ENCODE measurements at regions not wholly inside any gene's neighbourhood (a gene's known extent, or its start where the extent isn't known, plus 50 kb on each side); places are given as distances from the start of the nearest gene placed in this dataset.

DNA sequence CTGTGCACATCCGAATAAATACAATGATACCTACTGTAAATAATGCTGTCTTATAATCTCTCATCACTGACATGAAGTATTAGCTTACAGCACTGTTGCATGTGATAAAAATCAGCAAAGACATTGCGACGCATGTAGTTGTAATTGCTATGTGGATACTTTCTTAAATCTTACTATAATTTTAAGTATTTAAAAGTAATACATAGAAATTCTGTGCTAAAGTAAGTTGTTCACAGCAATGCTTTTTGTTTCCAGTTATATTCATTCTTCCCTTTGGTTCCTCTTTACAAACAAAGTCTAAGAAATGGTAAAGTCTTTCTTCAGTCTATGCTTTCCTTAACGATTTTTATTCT is 113.7 kb upstream of the DGKB start:
- Histone ChIP-seq H3K27ac (ENCODE audit: low read length) (no peak overlapping the region), H3K36me3 (ENCODE audit: control insufficient read depth, insufficient read depth, low read length) (no peaks in the 10 kb centered on the region), H3K27me3 (ENCODE audit: control insufficient read depth, insufficient read depth, low read length) (no peaks in the 10 kb centered on the region), H3K4me1 (ENCODE audit: control insufficient read depth, insufficient read depth, low read length) (peaks cover 2% of the 10 kb centered on the region; the same call in 1 of the 2 replicates), H3K4me3 (ENCODE audit: low read length) (no peak overlapping the region), H3K9me3 (ENCODE audit: control insufficient read depth, insufficient read depth, low read length) (no peaks in the 10 kb centered on the region)
- WGBS (ENCODE audit: insufficient coverage, insufficient read length), result no CpG with 5 or more reads among the region's 4 CpGs
- no peak for DNase-seq (ENCODE audit: low read depth, low spot score)

DNA sequence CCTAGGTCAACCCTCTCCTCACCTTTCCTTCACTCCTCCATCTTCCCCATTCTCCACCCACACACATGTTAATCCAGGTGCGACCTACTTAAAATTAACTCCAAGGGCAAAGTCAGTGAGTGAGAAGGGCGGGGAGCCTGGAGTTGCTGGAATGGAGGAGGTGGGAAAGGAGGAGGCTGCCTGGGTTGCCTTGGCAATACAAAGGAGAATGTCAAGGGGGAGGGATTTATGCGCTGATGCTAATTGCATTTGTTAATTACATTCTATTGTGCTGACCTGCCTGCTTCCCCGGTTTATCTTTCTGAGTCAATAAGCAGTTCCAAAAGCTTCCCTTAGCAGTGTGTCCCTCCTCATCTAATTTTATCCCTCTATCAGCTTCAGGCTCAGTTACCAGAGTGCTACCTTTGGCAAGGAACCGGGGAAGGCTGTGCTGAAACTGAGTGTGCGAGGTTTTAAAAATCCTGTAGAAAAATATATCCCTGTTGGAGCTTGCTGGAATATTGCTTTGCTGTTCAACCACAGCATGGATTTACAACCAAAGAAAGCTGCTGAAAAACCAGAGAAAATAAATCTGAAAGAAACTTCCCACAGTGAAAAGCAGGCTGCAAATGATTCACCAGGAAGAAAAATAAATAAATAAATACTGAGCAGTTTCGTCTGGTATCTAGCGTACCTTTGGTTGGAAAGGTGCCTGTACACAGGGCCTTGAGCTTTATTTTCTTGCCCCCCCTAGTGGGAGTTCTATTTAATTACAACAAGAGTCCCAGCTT is 113.2 kb upstream of the DGKB start:
- no peaks in the 10 kb centered on the region for H3K36me3 ChIP-seq (ENCODE audit: control insufficient read depth, insufficient read depth, low read length)
- peaks cover 2% of the 10 kb centered on the region; the same call in 1 of the 2 replicates for H3K4me1 ChIP-seq (ENCODE audit: control insufficient read depth, insufficient read depth, low read length)
- H3K27ac ChIP-seq (ENCODE audit: low read length), result no peak overlapping the region
- H3K27me3 ChIP-seq (ENCODE audit: control insufficient read depth, insufficient read depth, low read length), result no peaks in the 10 kb centered on the region
- WGBS (ENCODE audit: insufficient coverage, insufficient read length), result no CpG with 5 or more reads among the region's 8 CpGs
- DNase-seq (ENCODE audit: low read depth, low spot score), result peak; percentile 66
- no peak overlapping the region for H3K4me3 ChIP-seq (ENCODE audit: low read length)
- no peaks in the 10 kb centered on the region for H3K9me3 ChIP-seq (ENCODE audit: control insufficient read depth, insufficient read depth, low read length)

DNA sequence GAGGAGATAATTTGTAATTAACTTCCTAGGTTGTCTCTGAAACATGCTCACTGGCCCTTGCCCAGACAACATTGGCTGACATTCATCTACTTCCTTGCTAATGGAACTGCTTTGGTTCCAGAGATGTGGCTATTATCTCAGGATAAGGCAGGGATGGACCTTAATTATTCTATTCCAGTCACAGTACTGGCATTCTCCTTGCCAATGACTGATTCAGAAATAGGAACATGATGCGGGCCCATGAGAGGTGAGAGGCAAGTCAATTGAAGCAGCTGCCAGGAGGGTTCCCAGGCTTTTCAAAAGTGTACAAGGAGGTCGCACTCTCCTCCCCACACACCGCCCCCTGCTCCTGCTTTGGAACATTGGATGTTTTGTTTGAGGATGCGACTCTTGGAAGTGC is 109.6 kb upstream of the DGKB start:
- no CpG with 5 or more reads among the region's 4 CpGs for WGBS (ENCODE audit: insufficient coverage, insufficient read length)
- Histone ChIP-seq H3K27me3 (ENCODE audit: control insufficient read depth, insufficient read depth, low read length) (no peaks in the 10 kb centered on the region), H3K9me3 (ENCODE audit: control insufficient read depth, insufficient read depth, low read length) (no peaks in the 10 kb centered on the region), H3K36me3 (ENCODE audit: control insufficient read depth, insufficient read depth, low read length) (no peaks in the 10 kb centered on the region), H3K4me3 (ENCODE audit: low read length) (no peak overlapping the region), H3K27ac (ENCODE audit: low read length) (no peak overlapping the region), H3K4me1 (ENCODE audit: control insufficient read depth, insufficient read depth, low read length) (peaks cover 3% of the 10 kb centered on the region; the same call in 1 of the 2 replicates)
- no peak for DNase-seq (ENCODE audit: low read depth, low spot score)

DNA sequence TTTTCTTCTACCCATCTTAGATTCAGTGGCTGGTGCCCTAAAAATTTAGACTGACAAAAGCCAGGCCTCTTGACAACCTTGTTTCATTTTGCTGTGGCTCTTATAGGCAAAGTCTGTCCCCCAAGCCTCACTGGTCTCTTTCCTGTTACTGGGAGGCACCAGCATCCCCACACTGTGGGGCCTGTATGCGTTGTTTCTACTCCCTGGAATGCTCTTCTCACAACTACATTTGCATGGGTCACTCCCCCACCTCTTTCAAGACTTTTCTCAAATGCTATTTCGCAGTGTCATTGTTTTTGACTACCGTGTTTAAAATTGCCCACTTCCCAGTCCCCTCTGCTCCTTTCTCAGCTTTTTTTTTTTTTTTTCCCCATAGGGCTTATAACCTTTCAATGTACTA is 108.7 kb upstream of the DGKB start:
- Histone ChIP-seq H3K9me3 (ENCODE audit: control insufficient read depth, insufficient read depth, low read length) (no peaks in the 10 kb centered on the region), H3K4me3 (ENCODE audit: low read length) (no peak overlapping the region), H3K27ac (ENCODE audit: low read length) (no peak overlapping the region), H3K36me3 (ENCODE audit: control insufficient read depth, insufficient read depth, low read length) (no peaks in the 10 kb centered on the region), H3K27me3 (ENCODE audit: control insufficient read depth, insufficient read depth, low read length) (no peaks in the 10 kb centered on the region), H3K4me1 (ENCODE audit: control insufficient read depth, insufficient read depth, low read length) (peaks cover 3% of the 10 kb centered on the region; the same call in 1 of the 2 replicates)
- DNase-seq (ENCODE audit: low read depth, low spot score), result no peak
- no CpG with 5 or more reads among the region's 3 CpGs for WGBS (ENCODE audit: insufficient coverage, insufficient read length)

DNA sequence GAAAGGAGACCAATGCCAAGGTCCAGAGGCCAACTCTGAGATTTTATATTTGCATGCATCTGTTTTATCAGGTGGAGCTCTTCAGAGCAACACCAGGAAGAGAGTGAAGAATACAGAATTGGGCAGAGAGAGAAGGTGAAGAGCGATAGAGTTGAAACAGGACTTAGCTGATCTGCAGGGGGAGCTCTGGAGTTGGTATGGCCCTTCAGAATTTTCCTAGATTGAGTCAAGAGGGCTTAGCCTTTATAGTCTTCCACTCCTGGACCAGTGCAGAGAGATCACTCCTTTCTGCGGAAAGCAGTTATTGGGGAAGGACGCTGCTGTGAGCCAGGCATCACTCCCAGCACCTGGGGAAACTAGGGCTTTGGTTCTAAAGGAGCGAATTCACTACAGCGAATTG is 105.0 kb upstream of the DGKB start:
- Histone ChIP-seq H3K4me1 (ENCODE audit: control insufficient read depth, insufficient read depth, low read length) (peaks cover 1% of the 10 kb centered on the region; the same call in 1 of the 2 replicates), H3K27ac (ENCODE audit: low read length) (no peak overlapping the region), H3K9me3 (ENCODE audit: control insufficient read depth, insufficient read depth, low read length) (no peaks in the 10 kb centered on the region), H3K27me3 (ENCODE audit: control insufficient read depth, insufficient read depth, low read length) (no peaks in the 10 kb centered on the region), H3K4me3 (ENCODE audit: low read length) (no peak overlapping the region), H3K36me3 (ENCODE audit: control insufficient read depth, insufficient read depth, low read length) (no peaks in the 10 kb centered on the region)
- DNase-seq (ENCODE audit: low read depth, low spot score), result no peak
- whole genome bisulfite sequencing (ENCODE audit: insufficient coverage, insufficient read length), result no CpG with 5 or more reads among the region's 5 CpGs

DNA sequence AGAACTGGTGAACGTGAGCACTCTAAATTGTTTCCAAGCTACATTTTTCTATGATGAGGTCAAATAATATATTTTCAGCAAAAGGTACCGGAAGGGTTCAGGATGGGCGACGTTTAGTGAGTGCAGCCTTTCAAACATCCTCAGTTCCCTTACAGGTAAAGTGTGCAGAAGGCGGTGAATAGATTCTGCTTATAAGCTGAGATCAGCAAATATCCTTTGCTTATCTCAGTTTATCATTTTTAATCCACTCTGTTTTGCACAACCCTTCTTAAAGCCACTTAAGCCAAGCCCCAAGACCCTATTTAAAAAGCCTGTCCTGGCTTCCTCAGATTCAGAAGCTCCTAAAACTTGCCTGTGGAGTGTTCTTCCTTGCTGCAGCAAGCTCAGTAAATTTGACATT is 103.1 kb upstream of the DGKB start:
- no peak for DNase-seq (ENCODE audit: low read depth, low spot score)
- no peak overlapping the region for H3K4me3 ChIP-seq (ENCODE audit: low read length)
- H3K27ac ChIP-seq (ENCODE audit: low read length), result no peak overlapping the region
- peaks cover 1% of the 10 kb centered on the region; the same call in 1 of the 2 replicates for H3K4me1 ChIP-seq (ENCODE audit: control insufficient read depth, insufficient read depth, low read length)
- no peaks in the 10 kb centered on the region for H3K27me3 ChIP-seq (ENCODE audit: control insufficient read depth, insufficient read depth, low read length)
- no peaks in the 10 kb centered on the region for H3K9me3 ChIP-seq (ENCODE audit: control insufficient read depth, insufficient read depth, low read length)
- no CpG with 5 or more reads among the region's 5 CpGs for WGBS (ENCODE audit: insufficient coverage, insufficient read length)
- H3K36me3 ChIP-seq (ENCODE audit: control insufficient read depth, insufficient read depth, low read length), result no peaks in the 10 kb centered on the region

DNA sequence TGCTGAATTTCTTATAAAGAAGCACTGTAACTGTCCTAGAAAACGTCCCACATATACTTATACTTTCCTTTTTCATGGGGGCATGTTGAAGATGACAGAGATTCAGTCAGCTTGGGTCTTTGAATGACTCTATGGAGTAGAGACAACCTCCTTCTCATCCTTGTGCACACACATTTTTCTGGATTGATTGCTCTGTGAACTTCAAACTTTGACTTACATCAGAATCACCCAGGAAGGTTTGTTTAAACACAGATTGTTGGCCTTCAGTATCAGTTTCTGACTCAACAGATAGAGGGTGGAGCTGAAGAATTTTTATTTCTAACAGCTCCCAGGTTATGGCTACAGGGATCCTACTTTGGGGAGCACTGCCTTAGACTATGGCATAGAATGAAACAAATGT is 97.6 kb upstream of the DGKB start:
- no CpG with 5 or more reads among the region's 1 CpG for WGBS (ENCODE audit: insufficient coverage, insufficient read length)

DNA sequence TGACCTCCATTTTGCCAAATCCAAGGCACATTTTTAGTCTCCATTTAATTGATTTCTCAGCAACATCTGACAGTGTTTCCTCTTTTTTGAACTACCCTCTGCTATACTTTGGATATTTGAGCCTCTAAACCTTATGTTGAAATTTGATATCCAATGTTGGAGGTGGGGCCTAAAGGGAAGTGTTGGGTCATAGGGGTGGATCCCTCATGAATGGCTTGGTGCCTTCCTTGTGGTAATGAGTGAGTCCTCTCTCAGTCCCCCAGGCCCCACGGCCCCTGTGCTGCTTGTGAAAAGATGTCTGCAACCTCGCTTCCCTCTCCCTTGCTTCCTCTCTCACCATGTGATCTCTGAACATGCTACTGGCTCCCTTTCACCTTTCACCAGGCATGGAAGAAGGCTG is 96.8 kb upstream of the DGKB start:
- Histone ChIP-seq H3K4me1 (ENCODE audit: control insufficient read depth, insufficient read depth, low read length) (no peaks in the 10 kb centered on the region), H3K9me3 (ENCODE audit: control insufficient read depth, insufficient read depth, low read length) (no peaks in the 10 kb centered on the region), H3K27me3 (ENCODE audit: control insufficient read depth, insufficient read depth, low read length) (no peaks in the 10 kb centered on the region), H3K4me3 (ENCODE audit: low read length) (no peak overlapping the region), H3K36me3 (ENCODE audit: control insufficient read depth, insufficient read depth, low read length) (no peaks in the 10 kb centered on the region), H3K27ac (ENCODE audit: low read length) (no peak overlapping the region)
- no CpG with 5 or more reads among the region's 2 CpGs for WGBS (ENCODE audit: insufficient coverage, insufficient read length)
- no peak for DNase-seq (ENCODE audit: low read depth, low spot score)

More for the DNA sequence above, 97.6 kb upstream of the DGKB start:
- Histone ChIP-seq H3K36me3 (ENCODE audit: control insufficient read depth, insufficient read depth, low read length) (no peaks in the 10 kb centered on the region), H3K27me3 (ENCODE audit: control insufficient read depth, insufficient read depth, low read length) (no peaks in the 10 kb centered on the region), H3K27ac (ENCODE audit: low read length) (no peak overlapping the region), H3K9me3 (ENCODE audit: control insufficient read depth, insufficient read depth, low read length) (no peaks in the 10 kb centered on the region), H3K4me3 (ENCODE audit: low read length) (no peak overlapping the region), H3K4me1 (ENCODE audit: control insufficient read depth, insufficient read depth, low read length) (no peaks in the 10 kb centered on the region)
- DNase-seq (ENCODE audit: low read depth, low spot score), result no peak

DNA sequence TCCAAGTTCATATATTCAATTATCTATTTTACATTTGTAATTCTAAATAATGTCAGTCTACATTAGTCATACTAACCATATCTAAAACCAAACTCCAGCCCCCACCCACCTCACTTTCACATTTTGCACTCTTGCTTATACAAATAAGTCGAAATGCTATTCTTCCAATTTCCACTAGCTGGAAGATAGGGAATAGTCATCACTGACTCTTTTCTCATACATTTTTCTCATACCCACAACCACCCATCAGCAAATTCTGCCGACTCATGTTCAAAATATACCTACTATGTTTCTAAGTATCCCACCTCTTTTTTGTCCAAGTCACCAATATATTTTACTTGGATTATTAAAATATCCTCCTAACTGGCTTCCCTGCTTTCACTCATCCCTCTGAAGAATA is 93.2 kb upstream of the DGKB start:
- DNase-seq (ENCODE audit: low read depth, low spot score), result no peak
- Histone ChIP-seq H3K27ac (ENCODE audit: low read length) (no peak overlapping the region), H3K4me3 (ENCODE audit: low read length) (no peak overlapping the region), H3K27me3 (ENCODE audit: control insufficient read depth, insufficient read depth, low read length) (no peaks in the 10 kb centered on the region), H3K36me3 (ENCODE audit: control insufficient read depth, insufficient read depth, low read length) (no peaks in the 10 kb centered on the region), H3K9me3 (ENCODE audit: control insufficient read depth, insufficient read depth, low read length) (no peaks in the 10 kb centered on the region), H3K4me1 (ENCODE audit: control insufficient read depth, insufficient read depth, low read length) (no peaks in the 10 kb centered on the region)
- WGBS (ENCODE audit: insufficient coverage, insufficient read length), result no CpG with 5 or more reads among the region's 2 CpGs

DNA sequence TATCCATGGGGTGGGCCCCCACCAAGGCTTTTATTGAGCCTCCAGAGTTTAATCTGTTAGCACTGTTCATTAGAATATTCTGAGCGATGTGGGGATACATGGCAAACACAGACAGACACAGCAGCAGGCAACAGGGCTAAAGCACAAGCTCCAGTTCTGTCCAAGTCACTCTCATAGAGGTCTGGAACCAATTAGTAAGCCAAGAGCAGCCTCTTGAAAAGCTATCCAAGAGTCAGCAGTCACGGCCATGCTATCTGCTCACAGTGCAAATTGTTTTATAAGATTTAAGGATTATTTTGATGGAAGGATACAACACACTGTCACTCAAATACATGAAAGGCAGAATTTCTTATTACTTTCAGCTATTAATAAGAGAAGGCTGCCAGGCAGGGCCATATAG is 86.4 kb upstream of the DGKB start:
- H3K27me3 ChIP-seq (ENCODE audit: control insufficient read depth, insufficient read depth, low read length), result no peaks in the 10 kb centered on the region
- H3K27ac ChIP-seq (ENCODE audit: low read length), result no peak overlapping the region
- no peaks in the 10 kb centered on the region for H3K9me3 ChIP-seq (ENCODE audit: control insufficient read depth, insufficient read depth, low read length)
- no peaks in the 10 kb centered on the region for H3K36me3 ChIP-seq (ENCODE audit: control insufficient read depth, insufficient read depth, low read length)
- WGBS (ENCODE audit: insufficient coverage, insufficient read length), result no CpG with 5 or more reads among the region's 2 CpGs
- no peak for DNase-seq (ENCODE audit: low read depth, low spot score)
- H3K4me3 ChIP-seq (ENCODE audit: low read length), result no peak overlapping the region
- H3K4me1 ChIP-seq (ENCODE audit: control insufficient read depth, insufficient read depth, low read length), result no peaks in the 10 kb centered on the region

DNA sequence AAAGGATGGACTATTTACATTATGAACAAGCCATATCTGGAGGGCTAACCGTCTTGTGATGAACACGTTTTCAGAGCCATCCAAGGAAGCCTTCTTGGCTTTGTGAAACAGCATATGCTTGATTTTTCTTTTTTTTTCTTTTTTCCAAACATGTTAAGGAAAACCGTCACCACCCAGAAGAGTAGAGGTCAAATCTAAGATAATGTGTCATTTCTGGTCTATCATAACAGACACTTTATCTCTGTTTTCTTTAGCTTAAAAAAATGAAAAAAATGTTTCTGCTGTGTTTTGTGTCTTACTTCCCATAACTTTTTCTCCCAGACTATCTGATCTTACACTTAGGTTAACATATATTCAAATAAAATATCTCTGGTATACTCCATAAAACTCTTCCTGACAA is 76.1 kb upstream of the DGKB start:
- Histone ChIP-seq H3K9me3 (ENCODE audit: control insufficient read depth, insufficient read depth, low read length) (no peaks in the 10 kb centered on the region), H3K27ac (ENCODE audit: low read length) (no peak overlapping the region), H3K4me3 (ENCODE audit: low read length) (no peak overlapping the region), H3K36me3 (ENCODE audit: control insufficient read depth, insufficient read depth, low read length) (no peaks in the 10 kb centered on the region), H3K4me1 (ENCODE audit: control insufficient read depth, insufficient read depth, low read length) (no peaks in the 10 kb centered on the region), H3K27me3 (ENCODE audit: control insufficient read depth, insufficient read depth, low read length) (no peaks in the 10 kb centered on the region; the same call in 1 of the 2 replicates)
- WGBS (ENCODE audit: insufficient coverage, insufficient read length), result no CpG with 5 or more reads among the region's 3 CpGs
- DNase-seq (ENCODE audit: low read depth, low spot score), result no peak

Data from iPS DF 6.9 (cell line).